ENCODE measurements at regions not wholly inside any gene's neighbourhood (a gene's known extent, or its start where the extent isn't known, plus 50 kb on each side); places are given as distances from the start of the nearest gene placed in this dataset.
A peak's percentile ranks its signal among the peaks of the same experiment; 100 is the strongest.

DNA sequence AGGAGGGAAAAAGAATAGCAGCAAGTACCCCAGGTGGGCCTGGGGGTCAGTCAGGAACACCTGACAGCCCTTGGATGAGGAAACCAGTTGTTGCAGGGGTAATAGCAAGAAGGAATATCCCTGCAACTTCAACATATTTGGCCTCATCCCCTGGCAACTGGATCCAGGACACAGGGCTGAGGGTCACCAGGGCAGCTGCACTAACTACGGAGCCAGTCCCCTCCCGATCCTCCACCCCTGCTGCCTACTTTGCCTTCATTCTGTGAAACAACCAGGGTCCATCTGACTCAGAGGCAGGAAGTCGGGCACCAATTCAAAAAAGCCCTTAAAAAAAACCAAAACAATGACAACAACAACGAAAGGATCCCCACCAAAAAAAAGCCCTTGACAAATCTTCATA, 52.9 kb downstream of the FRMPD3 start:
- DNase-seq (ENCODE audit: low read depth in 2 of 3, low spot score in 2 of 3), result no peak

DNA sequence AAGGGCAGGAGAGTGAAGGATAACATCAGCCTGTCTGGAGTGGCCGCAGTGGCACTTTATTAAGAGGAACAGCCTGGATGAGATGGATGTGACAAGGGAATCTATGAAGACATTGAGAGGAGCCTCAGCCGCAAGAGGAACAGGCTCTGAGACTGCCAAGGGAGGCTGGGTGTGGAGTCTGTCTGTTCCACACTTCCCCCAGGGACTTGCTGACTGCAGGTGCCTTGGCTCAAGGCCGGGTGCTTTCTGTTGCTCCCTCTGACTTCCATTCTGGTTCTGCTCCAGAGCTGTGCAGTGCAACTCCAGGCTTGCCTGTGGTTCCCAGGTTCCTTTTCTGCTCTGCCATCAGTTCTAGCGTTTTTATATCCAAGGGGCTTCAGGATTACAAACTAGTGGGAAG, 54.6 kb downstream of the FRMPD3 start:
- DNase-seq (ENCODE audit: low read depth in 2 of 3, low spot score in 2 of 3), result no peak

DNA sequence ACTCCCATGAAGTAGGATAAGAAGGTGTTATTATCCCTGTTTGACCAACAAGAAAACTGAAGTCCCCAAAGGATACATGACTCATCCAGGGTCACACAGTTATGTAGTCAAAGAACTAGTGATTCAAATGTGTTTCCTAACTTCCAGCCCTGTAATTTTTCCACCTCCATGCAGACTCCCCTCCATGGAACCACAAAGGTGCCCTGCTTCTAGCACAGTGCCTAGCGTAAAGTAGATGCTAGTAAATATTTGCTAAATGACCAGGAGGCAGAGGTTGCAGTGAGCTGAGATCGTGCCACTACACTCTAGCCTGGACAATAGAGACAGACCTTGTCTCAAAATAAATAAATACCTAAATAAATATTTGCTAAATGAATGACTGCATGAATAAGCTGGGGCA, 55.8 kb downstream of the FRMPD3 start:
- DNase-seq (ENCODE audit: low read depth in 2 of 3, low spot score in 2 of 3), result no peak

DNA sequence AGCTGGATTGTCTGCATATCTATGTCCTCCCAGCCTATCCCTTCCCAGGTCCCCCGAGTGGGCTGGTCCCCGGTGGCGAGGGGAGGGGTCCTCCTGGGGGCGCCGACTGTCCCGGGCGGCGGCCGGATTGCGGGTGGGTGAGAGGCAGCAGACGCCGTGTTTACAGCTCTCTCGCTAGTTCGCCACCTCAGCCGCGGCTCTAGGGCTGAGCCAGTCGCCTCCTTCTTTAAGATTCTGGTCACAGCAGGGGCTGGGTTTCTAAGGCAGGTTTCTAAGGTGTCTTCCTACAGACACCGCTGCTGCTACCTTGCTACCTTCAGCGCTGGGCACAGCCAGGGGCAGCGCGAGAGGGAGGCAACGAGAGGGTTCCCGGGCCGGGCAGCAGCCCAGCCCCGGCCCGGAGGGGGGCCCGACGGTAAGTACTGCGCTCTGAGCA, 57.2 kb downstream of the FRMPD3 start:
- no peak for DNase-seq (ENCODE audit: low read depth in 2 of 3, low spot score in 2 of 3)

DNA sequence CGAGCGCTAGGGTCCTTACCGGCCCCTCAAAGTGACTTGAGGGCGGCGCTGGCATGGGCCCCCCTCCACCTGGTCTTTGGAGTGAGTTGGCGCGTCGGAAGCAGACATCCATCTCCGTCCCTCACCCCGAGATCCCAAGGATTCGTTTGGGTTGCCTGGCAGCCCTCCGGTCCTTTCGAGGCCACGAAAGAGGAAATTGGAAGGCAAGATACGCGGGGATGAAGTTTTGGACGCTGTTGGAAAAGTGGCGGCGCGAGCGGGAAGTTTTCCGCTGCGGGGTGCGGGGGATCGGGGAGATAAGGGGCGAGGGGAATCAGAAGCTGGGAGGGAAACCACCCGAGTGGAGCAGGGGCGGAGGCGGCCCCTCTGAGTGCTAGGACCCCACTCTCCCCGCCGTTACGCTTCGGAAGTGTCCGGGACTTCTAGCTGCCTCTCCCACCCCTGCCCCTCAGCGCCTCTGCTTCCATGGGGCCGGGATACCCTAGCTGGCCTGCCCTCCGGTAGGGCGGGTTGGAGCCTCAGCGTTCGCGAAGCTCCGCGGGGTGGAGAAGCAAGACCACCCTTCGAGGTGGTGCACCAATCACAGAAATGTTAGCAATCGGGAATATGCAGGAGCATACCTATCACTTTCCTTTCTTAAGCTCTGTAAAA, 57.8 kb downstream of the FRMPD3 start:
- no peak for DNase-seq (ENCODE audit: low read depth in 2 of 3, low spot score in 2 of 3)

DNA sequence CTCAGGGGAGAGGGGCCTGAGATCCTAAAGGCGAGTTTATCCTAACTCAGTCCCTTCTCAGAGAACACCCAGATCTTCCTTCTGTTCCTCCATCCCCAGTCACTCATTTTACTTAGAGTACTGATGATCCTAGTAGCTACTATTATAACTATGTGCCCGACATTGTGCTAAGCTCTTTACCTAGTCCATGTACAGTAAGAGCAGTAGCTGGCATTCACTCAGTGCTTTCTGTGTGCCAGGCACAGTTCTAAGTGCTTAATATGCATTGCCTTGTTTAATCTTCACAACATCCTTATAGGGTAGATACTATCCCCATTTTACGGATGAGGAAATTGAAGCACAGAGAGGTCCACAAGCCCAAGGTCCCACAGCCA, 58.3 kb downstream of the FRMPD3 start:
- no peak for DNase-seq (ENCODE audit: low read depth in 2 of 3, low spot score in 2 of 3)

DNA sequence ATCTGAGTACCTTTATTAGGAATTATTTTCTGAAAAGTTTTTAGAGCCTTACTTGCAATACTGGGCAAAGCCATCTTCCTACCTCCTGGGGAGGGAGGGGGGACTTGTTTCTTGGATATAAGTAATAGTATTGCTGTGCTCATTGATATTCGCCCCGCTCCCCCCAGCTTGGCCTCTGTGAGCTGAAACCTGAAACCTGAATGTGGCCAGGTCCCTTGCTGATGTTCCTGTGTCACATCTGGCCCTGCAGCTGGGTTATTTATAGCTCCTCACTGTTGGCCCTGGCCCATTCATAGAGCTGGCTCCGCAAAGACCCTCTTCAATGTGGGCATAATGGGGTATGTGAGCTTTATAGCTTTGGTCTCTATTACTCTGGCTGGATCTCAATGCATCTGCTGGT, 59.5 kb downstream of the FRMPD3 start:
- no peak for DNase-seq (ENCODE audit: low read depth in 2 of 3, low spot score in 2 of 3)

DNA sequence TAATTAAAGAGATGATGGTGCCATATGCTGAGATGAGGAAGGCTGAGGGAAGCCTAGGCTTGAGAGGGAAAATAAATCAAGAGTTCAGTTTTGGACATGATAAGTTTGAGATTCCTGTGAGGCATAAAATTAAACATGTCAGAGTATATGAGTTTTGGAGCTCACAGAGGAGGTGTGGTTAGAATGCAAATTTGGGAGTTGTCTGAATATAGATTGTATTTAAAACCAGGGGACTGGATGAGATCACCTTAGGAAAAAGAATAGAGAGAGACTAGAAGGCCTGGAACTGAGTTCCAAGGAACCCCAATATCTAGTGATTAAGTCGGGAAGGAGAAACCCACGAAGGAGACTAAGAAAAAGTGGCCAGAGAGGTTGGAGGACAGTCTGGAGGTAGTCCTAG, 65.5 kb downstream of the FRMPD3 start:
- DNase-seq (ENCODE audit: low read depth in 2 of 3, low spot score in 2 of 3), result no peak

DNA sequence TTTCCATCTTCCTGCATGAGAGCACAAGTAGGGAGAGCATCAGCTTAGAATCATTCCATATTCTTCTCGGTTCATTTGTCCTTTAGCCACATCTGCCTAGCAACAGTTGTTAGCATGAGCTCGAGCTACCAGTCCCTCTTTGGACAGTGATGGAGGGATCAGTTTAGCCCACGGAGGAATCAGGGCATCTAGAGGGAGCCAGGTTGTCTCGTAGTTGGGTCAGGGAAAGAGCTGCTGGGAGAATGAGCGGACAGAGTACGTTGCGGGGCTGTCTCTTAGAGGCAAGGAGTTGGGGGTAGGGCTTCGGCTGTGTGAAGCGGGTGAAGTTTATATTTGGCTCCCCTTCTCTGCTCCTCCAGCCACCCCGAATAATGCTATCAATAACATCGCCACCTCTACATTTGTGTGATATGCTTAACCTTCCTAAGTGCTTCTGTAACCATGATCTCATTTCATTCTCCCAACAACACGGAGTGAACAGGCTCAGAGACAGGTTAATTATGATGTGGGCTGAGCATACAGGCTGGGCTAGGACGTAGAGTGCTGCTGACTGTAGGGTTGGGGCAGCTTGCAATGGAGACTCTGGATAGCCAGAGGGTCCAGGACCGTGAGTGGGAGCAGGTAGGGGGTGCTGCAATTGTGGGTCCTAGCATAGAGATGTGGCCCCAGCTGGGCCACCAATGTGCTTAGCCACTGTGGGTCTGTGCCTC, 72.6 kb downstream of the FRMPD3 start:
- no peak for DNase-seq (ENCODE audit: low read depth in 2 of 3, low spot score in 2 of 3)

DNA sequence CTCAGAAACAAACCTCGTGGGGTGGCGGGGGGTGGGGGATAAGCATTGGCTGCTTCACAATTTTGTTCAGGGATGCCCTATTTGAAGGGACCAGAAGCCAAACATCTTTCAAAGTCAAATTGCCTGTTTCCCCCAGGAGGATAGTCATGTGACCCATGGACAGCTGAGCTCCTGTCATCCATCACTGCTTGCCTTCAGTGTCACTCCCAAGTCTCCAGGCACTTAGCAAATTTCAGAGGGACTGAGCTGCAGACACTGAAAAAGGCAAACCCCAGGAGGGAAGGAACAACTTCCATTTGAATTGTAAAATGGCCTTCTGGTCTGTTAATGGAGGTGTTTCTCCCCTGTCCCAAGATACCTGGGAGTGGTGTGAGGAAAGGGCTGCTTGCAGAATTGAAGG, 73.4 kb downstream of the FRMPD3 start:
- no peak for DNase-seq (ENCODE audit: low read depth in 2 of 3, low spot score in 2 of 3)

DNA sequence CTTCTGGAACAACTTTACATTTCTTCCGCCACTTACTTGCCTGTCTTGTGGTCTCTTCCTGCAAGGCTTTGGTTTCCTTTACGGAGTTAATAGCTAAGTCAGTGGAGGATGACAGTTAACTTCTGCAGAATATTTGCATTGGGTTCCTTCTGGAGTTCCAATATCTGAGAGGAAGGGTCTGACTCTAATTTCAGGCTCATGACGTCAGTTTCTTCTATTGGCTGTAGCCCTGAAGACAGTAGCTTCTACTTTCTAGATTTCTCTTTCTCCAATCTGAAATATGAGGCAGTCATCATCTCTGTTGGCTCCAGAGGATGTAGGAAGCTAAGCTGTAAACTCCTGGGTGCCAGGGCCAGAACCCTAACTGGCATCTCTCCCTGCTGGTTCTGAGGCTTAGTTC, 76.7 kb downstream of the FRMPD3 start:
- no peak for DNase-seq (ENCODE audit: low read depth in 2 of 3, low spot score in 2 of 3)

DNA sequence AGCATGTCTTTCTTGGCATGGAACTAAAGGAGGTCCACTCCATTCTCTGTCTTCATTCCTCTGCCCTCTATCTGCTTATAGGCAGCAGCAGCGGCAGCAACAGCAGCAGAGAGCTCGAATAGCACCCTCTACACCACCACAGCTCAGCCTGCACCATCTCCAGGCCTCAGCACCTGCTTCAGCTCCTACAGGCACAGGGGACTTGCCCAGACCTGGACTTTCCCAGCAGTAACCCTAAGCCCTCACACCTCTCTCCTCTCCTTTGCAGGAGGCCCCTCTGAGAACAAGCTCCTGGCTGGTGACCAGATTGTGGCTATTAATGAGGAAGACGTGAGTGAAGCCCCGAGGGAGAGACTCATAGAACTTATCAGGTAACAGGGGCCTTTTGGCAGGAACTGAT, 80.7 kb downstream of the FRMPD3 start:
- no peak for DNase-seq (ENCODE audit: low read depth in 2 of 3, low spot score in 2 of 3)

DNA sequence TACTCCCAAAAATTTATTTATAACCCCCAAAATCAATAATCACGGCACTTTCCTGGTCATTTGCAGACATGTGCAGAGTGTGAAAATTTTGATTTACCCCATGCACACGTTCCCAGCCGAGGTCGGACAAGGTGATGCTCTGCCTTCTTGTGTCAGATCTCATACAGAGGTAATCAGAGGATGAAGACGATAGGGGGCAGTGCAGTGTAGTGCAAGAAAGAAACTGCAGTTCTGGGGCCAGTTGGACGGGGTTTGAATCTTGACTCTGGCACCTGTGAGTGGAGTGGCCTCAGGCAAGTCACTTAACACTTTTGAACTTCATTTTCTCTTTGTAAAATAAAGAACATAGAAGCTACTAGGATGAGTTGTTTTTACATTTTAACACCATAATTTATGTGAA, 88.4 kb downstream of the FRMPD3 start:
- DNase-seq (ENCODE audit: low read depth in 2 of 3, low spot score in 2 of 3), result peak in 2 of 3 donors; percentile 20 to 51

DNA sequence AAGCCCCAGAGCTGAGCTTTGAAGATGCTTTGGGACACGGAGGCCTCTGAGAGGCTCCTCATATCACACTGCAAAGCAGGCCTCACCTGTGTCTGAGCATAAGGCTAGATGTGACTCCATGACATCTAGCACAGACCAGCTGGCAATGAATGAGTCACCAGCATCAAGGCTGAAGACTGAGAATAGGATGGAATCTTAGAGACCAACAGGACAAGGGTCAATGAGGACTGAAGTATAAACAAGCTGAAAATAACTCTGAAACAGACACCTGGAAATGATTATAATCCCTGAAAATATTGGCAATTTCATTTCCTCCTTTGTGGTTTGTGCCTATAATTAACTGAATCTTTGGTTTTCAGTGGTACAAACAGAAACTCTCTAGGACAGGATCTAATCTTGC, 87.1 kb upstream of the PRPS1 start:
- no peak for DNase-seq (ENCODE audit: low read depth in 2 of 3, low spot score in 2 of 3)

DNA sequence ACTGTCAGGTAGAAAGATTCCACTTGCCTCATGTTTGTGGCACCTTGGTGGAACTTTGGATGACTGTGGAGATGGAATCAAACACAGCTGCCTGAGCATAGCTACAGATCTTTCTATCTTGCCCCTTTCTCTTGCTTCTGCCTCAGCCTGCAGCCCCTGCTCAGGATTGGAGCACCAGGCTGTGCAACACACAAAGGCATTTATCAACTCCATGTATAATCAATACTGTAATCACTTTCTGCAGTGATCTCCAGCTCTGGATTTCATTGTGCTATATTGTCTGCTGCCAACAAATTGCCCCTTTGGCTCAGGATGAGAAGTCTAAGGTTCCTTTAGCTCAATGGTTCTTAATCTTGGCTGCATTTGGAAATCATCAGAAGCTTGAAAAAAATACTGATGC, 86.3 kb upstream of the PRPS1 start:
- no peak for DNase-seq (ENCODE audit: low read depth in 2 of 3, low spot score in 2 of 3)

DNA sequence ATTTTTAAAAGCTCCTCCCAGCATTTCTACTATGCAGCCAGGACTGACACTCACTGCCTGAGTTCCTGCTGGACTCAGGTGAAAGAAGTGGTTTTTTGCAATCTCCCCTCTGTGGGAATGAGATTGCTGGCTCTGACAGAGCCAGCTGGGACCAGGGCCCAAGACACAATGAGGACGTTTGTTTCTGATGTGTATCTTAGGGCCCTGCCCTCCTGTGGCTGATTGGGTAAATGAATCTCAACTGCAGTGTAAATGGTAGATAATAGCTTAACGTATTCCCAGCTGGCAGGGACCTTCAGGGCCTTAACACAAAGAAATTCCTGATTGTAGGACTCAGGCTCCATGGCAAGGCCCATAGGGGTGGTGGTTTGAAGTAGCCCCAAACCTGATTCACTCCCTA, 85.8 kb upstream of the PRPS1 start:
- DNase-seq (ENCODE audit: low read depth in 2 of 3, low spot score in 2 of 3), result no peak

DNA sequence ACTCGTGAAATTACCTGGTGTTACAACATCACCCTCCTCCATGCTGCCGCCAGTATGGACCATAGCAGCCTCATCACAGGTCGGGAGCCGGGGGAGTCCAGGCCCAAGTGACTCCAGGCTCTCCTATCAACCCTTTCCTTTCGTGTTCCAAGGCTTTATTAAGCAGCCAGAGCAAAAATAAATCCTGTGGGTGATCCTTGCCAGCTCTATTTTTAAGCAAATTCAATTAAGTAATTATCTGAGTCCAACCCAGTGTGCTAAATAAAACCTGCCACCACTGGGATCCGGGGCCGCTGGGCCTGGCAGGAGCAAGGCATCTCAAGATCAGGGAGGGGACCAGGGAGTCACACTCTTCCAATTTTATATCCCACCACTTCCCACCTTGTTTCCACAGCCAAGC, 80.7 kb upstream of the PRPS1 start:
- DNase-seq (ENCODE audit: low read depth in 2 of 3, low spot score in 2 of 3), result no peak

DNA sequence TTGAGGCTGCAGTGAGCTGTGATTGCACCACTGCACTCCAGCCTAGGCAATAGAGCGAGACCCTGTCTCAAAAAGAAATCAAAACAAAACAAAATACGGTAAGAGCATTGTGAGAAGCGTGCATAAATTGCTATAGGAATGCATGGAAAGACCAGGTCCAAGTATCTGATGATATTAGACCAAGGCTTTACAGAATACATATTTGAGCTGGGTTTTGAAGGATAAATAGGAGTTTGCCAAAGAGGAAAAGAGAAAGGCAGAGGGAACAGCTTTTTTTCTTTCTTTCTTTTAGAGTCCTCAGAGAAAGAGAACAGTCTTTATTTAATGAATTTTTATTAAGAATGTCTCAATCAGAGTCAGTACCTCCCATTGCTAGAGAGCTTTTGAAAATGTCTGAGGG, 79.5 kb upstream of the PRPS1 start:
- DNase-seq (ENCODE audit: low read depth in 2 of 3, low spot score in 2 of 3), result no peak

DNA sequence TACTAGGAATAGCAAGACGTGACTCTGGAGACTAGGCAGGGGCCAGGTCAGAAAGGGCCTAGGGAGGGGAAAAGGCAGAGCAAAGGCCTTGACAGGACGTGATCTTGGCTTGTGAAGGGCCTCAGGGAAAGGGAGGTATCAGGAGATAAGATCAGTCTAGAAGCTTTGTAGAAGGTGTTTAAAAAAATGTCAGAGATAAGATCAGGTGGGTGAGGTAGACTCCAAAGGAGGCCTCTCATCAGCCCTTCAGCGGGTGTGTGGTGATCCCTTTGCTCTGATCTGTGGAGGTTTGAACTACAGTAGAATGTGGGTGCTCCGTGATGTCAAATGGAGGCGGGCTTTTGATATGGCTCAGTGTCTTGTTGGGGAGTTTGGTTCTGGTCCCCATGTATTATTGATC, 78.8 kb upstream of the PRPS1 start:
- DNase-seq (ENCODE audit: low read depth in 2 of 3, low spot score in 2 of 3), result no peak

DNA sequence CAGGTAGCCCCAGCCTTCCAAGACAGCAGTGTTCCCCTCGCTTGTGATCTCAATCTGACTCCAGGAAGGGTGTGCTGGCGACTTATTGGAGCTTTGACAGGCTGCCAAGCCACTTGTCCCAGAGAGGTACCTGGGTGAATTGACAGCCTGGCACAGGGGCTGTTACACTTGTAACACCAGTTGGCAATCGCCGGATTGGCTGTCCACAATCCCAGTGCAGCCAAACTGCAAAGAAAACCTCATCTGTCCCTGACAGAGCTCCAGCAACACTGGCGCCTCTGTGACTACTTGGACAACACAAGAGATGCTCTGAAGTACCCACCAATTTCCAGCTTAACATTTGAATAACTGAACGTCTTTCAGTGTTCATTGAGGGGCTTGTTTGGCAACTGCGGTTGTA, 76.8 kb upstream of the PRPS1 start:
- DNase-seq (ENCODE audit: low read depth in 2 of 3, low spot score in 2 of 3), result no peak

DNA sequence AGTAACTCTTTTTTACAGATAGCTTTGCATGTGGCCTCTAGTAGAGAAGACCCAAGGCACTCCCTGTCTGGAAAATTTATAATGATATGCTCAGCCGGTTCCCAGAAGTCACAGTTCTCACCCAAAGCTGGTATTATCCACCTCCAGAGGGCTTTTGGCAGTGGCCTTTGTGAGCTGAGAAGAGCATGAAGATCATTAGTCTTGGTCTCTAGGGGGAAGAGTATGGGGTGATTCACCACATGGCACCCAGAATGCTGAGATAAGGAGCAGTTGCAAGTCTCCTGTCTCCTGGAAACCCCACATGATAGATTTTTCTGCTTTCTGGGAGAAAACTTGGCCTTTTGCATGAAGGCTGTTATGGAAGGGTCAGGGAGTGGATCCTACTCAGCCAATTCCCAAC, 75.4 kb upstream of the PRPS1 start:
- DNase-seq (ENCODE audit: low read depth in 2 of 3, low spot score in 2 of 3), result no peak

DNA sequence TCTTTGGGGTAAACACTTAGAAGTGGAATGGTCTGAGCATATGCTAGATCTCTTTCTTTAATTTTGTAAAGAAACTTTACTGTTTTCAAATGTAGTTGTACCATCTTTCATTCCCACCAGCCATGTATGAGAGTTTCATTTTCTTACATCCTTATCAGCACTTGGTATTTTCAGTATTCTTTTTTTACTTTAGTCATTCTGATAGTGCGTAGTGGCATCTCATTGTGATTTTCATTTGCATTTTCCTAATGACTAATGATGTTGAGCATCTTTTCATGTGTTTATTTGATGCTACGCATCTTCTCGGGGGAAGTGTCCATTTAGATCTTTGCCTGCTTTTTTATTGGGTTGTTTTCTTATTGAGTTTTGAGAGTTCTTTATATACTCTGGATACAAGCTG, 71.3 kb upstream of the PRPS1 start:
- no peak for DNase-seq (ENCODE audit: low read depth in 2 of 3, low spot score in 2 of 3)

DNA sequence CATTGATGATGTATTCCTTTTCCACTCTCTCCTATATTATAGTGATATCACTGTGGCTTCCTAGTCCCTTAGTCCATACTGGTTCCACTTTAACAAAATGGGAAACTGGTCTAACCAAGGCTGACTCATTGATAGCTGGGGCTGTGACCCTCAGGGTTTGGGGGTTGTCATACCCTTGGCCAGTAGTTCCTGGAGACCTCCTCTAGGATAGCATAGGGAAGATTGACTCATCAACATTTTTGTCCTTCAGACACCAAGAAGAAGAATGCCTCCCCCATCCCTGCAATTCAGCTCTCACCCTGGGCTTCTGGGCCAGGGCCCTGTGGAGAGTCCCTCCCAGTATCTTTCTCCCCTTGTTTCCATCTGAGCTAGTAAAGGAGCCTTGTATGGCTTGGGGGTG, 68.8 kb upstream of the PRPS1 start:
- no peak for DNase-seq (ENCODE audit: low read depth in 2 of 3, low spot score in 2 of 3)
